Liver (tissue), 3 donors: ENCODE measurements at regions not wholly inside any gene's neighbourhood (a gene's known extent, or its start where the extent isn't known, plus 50 kb on each side); places are given as distances from the start of the nearest gene placed in this dataset.

ENCODE experiments used
- ATF3 ChIP-seq: IDR thresholded peaks from 2 replicates; pipeline ENCODE4 v1.6.1; 2016; ENCODE audit warnings: antibody characterized with exemption
- FOXA1 ChIP-seq: IDR thresholded peaks from 2 replicates; pipeline ENCODE4 v1.6.1; 2016; ENCODE audit warnings: antibody characterized with exemption
- HNF4G ChIP-seq: IDR thresholded peaks from 2 replicates; pipeline ENCODE4 v1.6.1; 2016; ENCODE audit warnings: antibody characterized with exemption
- JUND ChIP-seq, 2 donors: IDR thresholded peaks; 2 replicates each; pipeline ENCODE4 v1.6.1; 2016; ENCODE audit warnings: antibody characterized with exemption in 2 of 2
- RXRA ChIP-seq, 2 donors: IDR thresholded peaks; 2 replicates each; pipeline ENCODE4 v1.6.1; 2017 to 2018; ENCODE audit warnings: antibody characterized with exemption in 2 of 2, mild to moderate bottlenecking in 1 of 2
- SP1 ChIP-seq: IDR thresholded peaks from 2 replicates; pipeline ENCODE4 v1.6.1; 2018; ENCODE audit warnings: antibody characterized with exemption, mild to moderate bottlenecking
- YY1 ChIP-seq: IDR thresholded peaks from 2 replicates; pipeline ENCODE4 v1.6.1; 2016; ENCODE audit warnings: antibody characterized with exemption, mild to moderate bottlenecking
- TF ChIP-seq, protein P1 (sequence below): fragments of 150-350 bp; IDR thresholded peaks from 2 replicates; pipeline ENCODE4 v1.5.1; 2017; ENCODE audit warnings: improper control_type of control experiment, low read depth, low read length; ENCODE audit not compliant: missing input control
- TF ChIP-seq, protein P2 (sequence below): IDR thresholded peaks from 2 replicates; pipeline ENCODE4 v1.6.1; 2016; ENCODE audit warnings: antibody characterized with exemption
- donor health status: healthy.
- donor health status: healthy.

DNA sequence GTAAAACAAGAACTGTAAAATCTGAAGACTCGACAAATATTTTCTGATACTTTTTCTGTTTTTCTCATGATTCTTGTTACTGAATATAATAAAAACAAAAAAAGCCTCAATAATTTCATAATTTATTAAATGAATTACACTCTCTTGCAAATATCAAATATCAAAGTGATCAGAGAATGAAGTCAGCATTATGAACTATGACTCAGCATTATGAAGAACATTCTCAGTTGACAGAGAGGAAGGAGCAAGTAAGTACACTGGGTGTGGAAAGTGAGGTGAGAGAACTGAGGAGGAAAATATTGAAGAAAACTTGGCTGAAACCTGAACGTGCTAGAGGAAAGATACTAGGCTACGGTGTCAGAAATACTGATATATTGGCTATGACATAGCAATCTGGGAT lies 529.5 kb downstream of the KCNT2 start:
- TF ChIP-seq, protein P1, sequence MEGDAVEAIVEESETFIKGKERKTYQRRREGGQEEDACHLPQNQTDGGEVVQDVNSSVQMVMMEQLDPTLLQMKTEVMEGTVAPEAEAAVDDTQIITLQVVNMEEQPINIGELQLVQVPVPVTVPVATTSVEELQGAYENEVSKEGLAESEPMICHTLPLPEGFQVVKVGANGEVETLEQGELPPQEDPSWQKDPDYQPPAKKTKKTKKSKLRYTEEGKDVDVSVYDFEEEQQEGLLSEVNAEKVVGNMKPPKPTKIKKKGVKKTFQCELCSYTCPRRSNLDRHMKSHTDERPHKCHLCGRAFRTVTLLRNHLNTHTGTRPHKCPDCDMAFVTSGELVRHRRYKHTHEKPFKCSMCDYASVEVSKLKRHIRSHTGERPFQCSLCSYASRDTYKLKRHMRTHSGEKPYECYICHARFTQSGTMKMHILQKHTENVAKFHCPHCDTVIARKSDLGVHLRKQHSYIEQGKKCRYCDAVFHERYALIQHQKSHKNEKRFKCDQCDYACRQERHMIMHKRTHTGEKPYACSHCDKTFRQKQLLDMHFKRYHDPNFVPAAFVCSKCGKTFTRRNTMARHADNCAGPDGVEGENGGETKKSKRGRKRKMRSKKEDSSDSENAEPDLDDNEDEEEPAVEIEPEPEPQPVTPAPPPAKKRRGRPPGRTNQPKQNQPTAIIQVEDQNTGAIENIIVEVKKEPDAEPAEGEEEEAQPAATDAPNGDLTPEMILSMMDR, result no peak
- TF ChIP-seq RXRA (IDR thresholded peaks at IDR 0.05) (no peak), JUND (IDR thresholded peaks at IDR 0.05) (no peak), ATF3 (no peak), YY1 (no peak), HNF4G (no peak), SP1 (no peak), FOXA1 (no peak)
- TF ChIP-seq, protein P2, sequence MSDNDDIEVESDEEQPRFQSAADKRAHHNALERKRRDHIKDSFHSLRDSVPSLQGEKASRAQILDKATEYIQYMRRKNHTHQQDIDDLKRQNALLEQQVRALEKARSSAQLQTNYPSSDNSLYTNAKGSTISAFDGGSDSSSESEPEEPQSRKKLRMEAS, result no peak
